ENCODE measurements at regions not wholly inside any gene's neighbourhood (a gene's known extent, or its start where the extent isn't known, plus 50 kb on each side); places are given as distances from the start of the nearest gene placed in this dataset.

- TF ChIP-seq POLR2A (IDR thresholded peaks at IDR 0.05; ENCODE audit: low read depth, low read length) (no peak), POLR2AphosphoS5 (IDR thresholded peaks at IDR 0.05; ENCODE audit: low read depth, low read length) (no peak), POU2F2 (IDR thresholded peaks at IDR 0.05; ENCODE audit: low read depth, low read length) (no peak), TAF1 (IDR thresholded peaks at IDR 0.05; ENCODE audit: low read depth, low read length) (no peak), PAX5 (IDR thresholded peaks at IDR 0.05; ENCODE audit: insufficient read depth, low read length, severe bottlenecking) (no peak)
Observed at GRCh38 chr5:57817924-57818323, 335.3 kb upstream of the ACTBL2 start.
